HepG2 (cell line): ENCODE measurements at regions not wholly inside any gene's neighbourhood (a gene's known extent, or its start where the extent isn't known, plus 50 kb on each side); places are given as distances from the start of the nearest gene placed in this dataset.

Experiments
- ATAC-seq: fragments of 200-7000 bp; cut with Tn5 transposase; 3 replicates; pipeline ENCODE4 v1.9.1; 2020; ENCODE audit warnings: mild to moderate bottlenecking, moderate library complexity
- BruUV-seq: library from RNA; stranded (reverse); fragments of 400-500 nt; replicated peaks from 2 replicates; lab custom pipeline; 2021; lab: Mats Ljungman, UMichigan
- CTCF ChIA-PET: fragments of 300-600 bp; formaldehyde crosslinking; extraction: SDS; loops from one replicate; lab custom pipeline; 2021; ENCODE audit warnings: low total read pairs, inconsistent platforms, low intra/inter-chr PET ratio; lab: Yijun Ruan, JAX
- POLR2A ChIA-PET: fragments of 350-600 bp; sonication (Branson Sonifier 250); formaldehyde crosslinking; loops from one replicate; lab custom pipeline; 2020; ENCODE audit warnings: antibody characterized with exemption, inconsistent platforms; lab: Yijun Ruan, JAX
- DNase-seq: peaks from one replicate; pipeline ENCODE4 v3.0.0-alpha.2; 2015; ENCODE audit warnings: low spot score
- FAIRE-seq: peaks from 3 replicates; lab custom pipeline; 2011; peaks lifted over from hg19 to GRCh38; lab: Jason Lieb, UNC
- H2AFZ ChIP-seq: one replicate; pipeline ENCODE4 v1.6.1; 2011; ENCODE audit warnings: low read length, inconsistent platforms
- H3K27ac ChIP-seq: fragments of 300-600 bp; 3 replicates; pipeline ENCODE4 v1.8.0; 2011; ENCODE audit warnings: mixed run types, mild to moderate bottlenecking, mixed read lengths, low read length, inconsistent platforms; ENCODE audit not compliant: insufficient read depth; ENCODE audit errors: extremely low read length
- H3K27me3 ChIP-seq, 2 experiments: fragments of 200-600 bp in 1 of 2; 2 replicates in 1 of 2; 3 replicates in 1 of 2; pipeline versions ENCODE4 v1.6.0 to v1.8.0; 2011; ENCODE audit warnings: low read length in 2 of 2, mild to moderate bottlenecking in 2 of 2, moderate library complexity in 2 of 2, inconsistent platforms in 1 of 2; ENCODE audit not compliant: insufficient read depth in 2 of 2, control insufficient read depth in 1 of 2
- H3K36me3 ChIP-seq, 2 experiments: fragments of 200-600 bp in 1 of 2; replicated peaks in 1 of 2; 2 replicates in 1 of 2; 3 replicates in 1 of 2; pipeline versions ENCODE4 v1.5.1 to v1.8.0; 2011; ENCODE audit warnings: low read length in 2 of 2, inconsistent platforms in 1 of 2; ENCODE audit not compliant: insufficient read depth in 2 of 2, control insufficient read depth in 1 of 2
- H3K4me1 ChIP-seq: 2 replicates; pipeline ENCODE4 v1.5.1; 2012; ENCODE audit warnings: low read length, inconsistent platforms; ENCODE audit not compliant: insufficient read depth
- H3K4me2 ChIP-seq: 2 replicates; pipeline ENCODE4 v1.6.0; 2011; ENCODE audit warnings: low read depth, low read length, inconsistent platforms
- H3K4me3 ChIP-seq, 3 experiments: fragments of 200-600 bp in 1 of 3; sonication (generic), shearing (Covaris generic) in 1 of 3; replicated peaks in 1 of 3; 2 replicates each; pipeline ENCODE4 v1.5.1; 2011 to 2016; ENCODE audit warnings: low read length in 3 of 3, inconsistent platforms in 2 of 3, low read depth in 2 of 3, mild to moderate bottlenecking in 2 of 3, control low read depth in 1 of 3, mixed read lengths in 1 of 3; ENCODE audit not compliant: insufficient read depth in 1 of 3
- H3K79me2 ChIP-seq: one replicate; pipeline ENCODE4 v1.6.1; 2011; ENCODE audit warnings: low read length, inconsistent platforms; ENCODE audit not compliant: insufficient read depth
- H3K9ac ChIP-seq: 2 replicates; pipeline ENCODE4 v1.6.0; 2011; ENCODE audit warnings: mild to moderate bottlenecking, low read depth, low read length, inconsistent platforms; ENCODE audit not compliant: insufficient read depth
- H3K9me3 ChIP-seq: 2 replicates; pipeline ENCODE4 v1.5.1; 2012; ENCODE audit warnings: mild to moderate bottlenecking, low read length
- H4K20me1 ChIP-seq: 2 replicates; pipeline ENCODE4 v1.6.0; 2011; ENCODE audit warnings: inconsistent platforms, mild to moderate bottlenecking, low read length, moderate library complexity; ENCODE audit not compliant: insufficient read depth
- HIVEP1 ChIP-seq: sonication (generic); formaldehyde crosslinking; IDR thresholded peaks from 2 replicates; pipeline ENCODE4 v1.4.0; 2020; ENCODE audit warnings: mild to moderate bottlenecking, missing genetic modification reagents
- HNF4A ChIP-seq: sonication (generic); formaldehyde crosslinking; IDR thresholded peaks from 2 replicates; pipeline ENCODE4 v1.4.0; 2020; ENCODE audit warnings: missing genetic modification reagents
- HNF4G ChIP-seq, 2 experiments: sonication (generic) in 1 of 2; formaldehyde crosslinking in 1 of 2; IDR thresholded peaks; 2 replicates each; pipeline versions ENCODE4 v1.4.0 to v1.6.1; 2011 to 2020; ENCODE audit warnings: borderline replicate concordance in 2 of 2, low read depth in 2 of 2, mild to moderate bottlenecking in 2 of 2, low read length in 1 of 2, missing genetic modification reagents in 1 of 2, moderate library complexity in 1 of 2
- NONO ChIP-seq, 2 experiments: fragments of 450-650 bp in 1 of 2; sonication (generic) in 1 of 2; formaldehyde crosslinking in 1 of 2; IDR thresholded peaks in 1 of 2; conservative IDR thresholded peaks in 1 of 2; 2 replicates each; pipeline versions ENCODE4 v1.6.1 to v1.8.0; 2017 to 2022; ENCODE audit warnings: mild to moderate bottlenecking in 1 of 2, missing genetic modification reagents in 1 of 2, moderate library complexity in 1 of 2
- POLR2A ChIP-seq, 2 experiments: IDR thresholded peaks; 2 replicates each; pipeline ENCODE4 v1.6.1; 2011; ENCODE audit warnings: low read depth in 2 of 2, low read length in 2 of 2, mild to moderate bottlenecking in 1 of 2, moderate library complexity in 1 of 2; ENCODE audit not compliant: insufficient read depth in 1 of 2
- POLR2G ChIP-seq: fragments of 200-400 bp; formaldehyde crosslinking; IDR thresholded peaks from 2 replicates; pipeline ENCODE4 v1.6.1; 2018; ENCODE audit warnings: mild to moderate bottlenecking, low read depth, low read length, moderate library complexity
- SMYD3 ChIP-seq: sonication (generic); formaldehyde crosslinking; IDR thresholded peaks from 2 replicates; pipeline ENCODE4 v1.8.1; 2023; ENCODE audit warnings: mild to moderate bottlenecking, missing genetic modification reagents
- SRSF9 ChIP-seq: fragments of 200-400 bp; formaldehyde crosslinking; IDR thresholded peaks from 2 replicates; pipeline ENCODE4 v1.6.1; 2018; ENCODE audit warnings: borderline replicate concordance, mild to moderate bottlenecking, low read depth, low read length; ENCODE audit not compliant: insufficient read depth, poor library complexity, severe bottlenecking
- ZNF24 ChIP-seq: fragments of 450-650 bp; IDR thresholded peaks from 2 replicates; pipeline ENCODE4 v1.6.1; 2017; ENCODE audit warnings: antibody characterized with exemption, mild to moderate bottlenecking
- ZNF564 ChIP-seq: sonication (generic); formaldehyde crosslinking; IDR thresholded peaks from 2 replicates; pipeline ENCODE4 v1.8.1; 2023; ENCODE audit warnings: mild to moderate bottlenecking, missing genetic modification reagents
- WGBS: methylation state at CpG from one replicate; pipeline ENCODE4 v1.1.6; 2017; ENCODE audit warnings: low lambda C conversion rate; 5-methylcytosine and 5-hydroxymethylcytosine counted together
- in situ Hi-C: cut with HindIII; loops from 2 replicates; pipeline ENCODE4 v1.10.0; 2017; ENCODE audit warnings: low pct_unique_long_range_greater_than_20kb; ENCODE audit not compliant: extremely low pct_ligation_motif_present
- intact Hi-C: fragments of 100-400 bp; cut with micrococcal nuclease; formaldehyde crosslinking; loops from one replicate; pipeline ENCODE4 v1.10.0; 2022; ENCODE audit not compliant: unreplicated experiment

DNA sequence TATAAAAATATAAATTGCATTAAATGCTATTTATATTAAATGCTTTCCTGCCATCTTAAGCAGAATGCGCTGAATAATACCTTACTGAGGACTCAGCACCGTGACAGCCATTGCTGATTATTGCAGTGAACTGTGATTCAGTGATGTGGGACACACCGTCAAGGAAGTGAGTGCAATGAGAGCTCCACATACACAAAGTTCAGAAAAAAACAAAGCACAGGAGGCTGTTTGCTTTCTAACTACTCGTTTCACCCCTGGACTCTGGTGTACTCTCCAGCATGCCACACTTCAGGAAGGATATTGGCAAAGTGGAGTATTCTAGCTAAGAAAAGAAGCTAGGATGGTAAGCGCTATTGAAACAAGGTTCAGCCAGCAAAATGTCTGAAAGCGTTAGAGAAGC is 57.4 kb upstream of the CXADR start (continued):
- TF ChIP-seq NONO (IDR thresholded peaks at IDR 0.05) (no peak), NONO (CRISPR knock-in tag; conservative IDR thresholded peaks at IDR 0.05) (0 out of 2 replicates have a peak, but pooled peaks have one; percentile 22), ZNF24 (0 out of 2 replicates have a peak, but pooled peaks have one; percentile 51), POLR2A (IDR thresholded peaks at IDR 0.05; ENCODE audit: insufficient read depth in 1 of 2, low read depth in 2 of 2, low read length in 2 of 2) (0 out of 4 replicates have a peak, but pooled peaks of 1 of the 2 experiments have one; percentile 24), SRSF9 (no peak), SMYD3 (no peak)

DNA sequence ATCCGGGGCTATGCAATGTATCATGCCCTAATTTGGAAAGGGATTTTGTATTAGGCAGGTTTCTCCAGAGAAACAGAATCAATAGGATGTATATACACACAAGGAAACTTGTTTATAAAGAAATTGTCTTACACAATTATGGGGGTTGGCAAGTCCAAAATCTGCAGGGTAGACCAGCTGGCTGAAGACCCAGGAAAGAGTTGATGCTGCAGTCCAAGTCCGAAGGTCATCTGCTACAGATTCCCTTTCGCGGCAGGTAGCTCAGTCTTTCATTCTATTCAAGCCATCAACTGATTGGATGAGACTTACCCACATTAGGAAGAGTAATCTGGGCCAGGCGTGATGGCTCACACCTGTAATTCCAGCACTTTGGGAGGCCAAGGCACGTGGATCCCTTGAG is 54.6 kb upstream of the CXADR start:
- POLR2A ChIA-PET, result no interaction called here
- Histone ChIP-seq H3K27me3 (no peaks in the 10 kb centered on the region), H3K9me3 (no peaks in the 10 kb centered on the region), H3K4me3 (no peak overlapping the region), H4K20me1 (no peaks in the 10 kb centered on the region), H3K4me2 (no peak overlapping the region), H3K9ac (no peak overlapping the region), H3K27ac (no peak overlapping the region), H3K4me1 (peaks cover 54% of the 10 kb centered on the region), H2AFZ (no peak overlapping the region), H3K36me3 (no peaks in the 10 kb centered on the region), H3K79me2 (no peaks in the 10 kb centered on the region)
- WGBS, result 52% methylated on average over 6 of the region's 6 CpGs
- no TSS peak for BruUV-seq
- CTCF ChIA-PET, result no interaction called here
- TF ChIP-seq POLR2G (no peak), HNF4G (IDR thresholded peaks at IDR 0.05; ENCODE audit: borderline replicate concordance, low read depth, low read length) (0 out of 2 replicates have a peak, but pooled peaks have one; percentile 16), HNF4G (CRISPR knock-in tag; IDR thresholded peaks at IDR 0.05; ENCODE audit: borderline replicate concordance, low read depth) (no peak), ZNF564 (CRISPR knock-in tag) (peak; percentile 98), HNF4A (CRISPR knock-in tag) (peak; percentile 65), HIVEP1 (no peak)
- in situ Hi-C loops (no loop called here), intact Hi-C loops (no loop called here)
- ATAC-seq, result no peak
- no peak for FAIRE-seq
- DNase-seq, result no peak
